ENCODE measurements at regions not wholly inside any gene's neighbourhood (a gene's known extent, or its start where the extent isn't known, plus 50 kb on each side); places are given as distances from the start of the nearest gene placed in this dataset.
"Not testable (repeated sequence)": the region's sequence is repeated elsewhere in the genome, so short reads cannot be mapped to it uniquely, and the experiment has no call there.

DNA sequence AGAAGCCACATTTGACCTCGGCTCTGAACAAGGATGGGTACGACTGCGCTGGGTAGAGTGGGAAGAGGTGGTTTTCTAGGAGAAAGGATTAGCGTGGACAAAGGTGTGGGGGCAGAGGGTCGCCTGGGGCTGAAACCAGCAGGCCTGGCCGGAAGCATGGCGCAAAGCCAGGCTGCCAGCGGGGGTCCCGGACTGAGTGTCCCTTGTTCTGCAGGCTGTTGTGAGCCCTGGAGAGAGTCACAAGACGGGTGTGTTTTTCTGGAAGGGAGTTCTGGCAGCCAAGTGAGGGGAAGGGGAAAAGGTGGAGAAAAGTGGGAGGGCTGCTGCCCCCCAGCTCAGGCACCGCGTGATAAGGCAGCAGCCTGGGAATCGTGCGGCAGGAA is 98.5 kb upstream of the MEF2A start:
- DNase-seq (ENCODE audit: low spot score) = no peak
- Histone ChIP-seq H3K9me3 (peaks cover 0 to 18% of the 10 kb centered on the region in 2 donors), H3K27ac (no peak overlapping the region)

DNA sequence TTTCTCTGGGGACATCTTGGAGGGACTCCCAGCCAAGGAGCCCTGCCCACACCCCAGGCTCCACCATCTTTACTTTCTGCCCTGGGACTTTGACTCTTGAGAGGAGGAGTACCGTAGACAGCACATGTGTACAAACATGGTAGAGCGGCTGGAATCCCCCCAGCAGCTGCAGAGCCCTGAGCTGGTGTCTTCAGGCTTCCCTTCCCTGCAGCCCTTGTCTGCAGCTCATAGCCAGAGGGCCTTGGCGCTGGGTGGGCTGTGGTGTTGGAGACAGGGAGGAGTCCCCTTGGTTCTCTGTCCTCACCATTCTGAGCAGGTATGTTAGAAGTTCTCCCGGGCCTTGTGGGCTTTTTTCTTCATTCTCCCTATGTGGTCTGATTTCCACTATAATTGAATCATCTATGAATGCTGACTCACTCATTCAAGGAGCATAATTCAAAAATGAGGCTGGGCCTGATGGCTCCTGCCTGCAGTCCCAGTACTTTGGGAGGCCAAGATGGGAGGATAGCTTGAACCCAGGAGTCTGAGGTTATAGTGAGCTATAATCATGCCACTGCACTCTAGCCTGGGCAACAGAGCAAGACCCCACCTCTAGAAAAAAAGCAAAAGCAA is 97.8 kb upstream of the MEF2A start:
- peak; percentile 30 for DNase-seq (ENCODE audit: low spot score)
- Histone ChIP-seq H3K27ac (no peak overlapping the region), H3K4me1 (peaks cover 0 to 12% of the 10 kb centered on the region in 2 donors), H3K36me3 (no peaks in the 10 kb centered on the region), H3K9me3 (peaks cover 0 to 18% of the 10 kb centered on the region in 2 donors), H3K4me3 (no peak overlapping the region), H3K27me3 (no peaks in the 10 kb centered on the region)
- TF ChIP-seq, protein P1, sequence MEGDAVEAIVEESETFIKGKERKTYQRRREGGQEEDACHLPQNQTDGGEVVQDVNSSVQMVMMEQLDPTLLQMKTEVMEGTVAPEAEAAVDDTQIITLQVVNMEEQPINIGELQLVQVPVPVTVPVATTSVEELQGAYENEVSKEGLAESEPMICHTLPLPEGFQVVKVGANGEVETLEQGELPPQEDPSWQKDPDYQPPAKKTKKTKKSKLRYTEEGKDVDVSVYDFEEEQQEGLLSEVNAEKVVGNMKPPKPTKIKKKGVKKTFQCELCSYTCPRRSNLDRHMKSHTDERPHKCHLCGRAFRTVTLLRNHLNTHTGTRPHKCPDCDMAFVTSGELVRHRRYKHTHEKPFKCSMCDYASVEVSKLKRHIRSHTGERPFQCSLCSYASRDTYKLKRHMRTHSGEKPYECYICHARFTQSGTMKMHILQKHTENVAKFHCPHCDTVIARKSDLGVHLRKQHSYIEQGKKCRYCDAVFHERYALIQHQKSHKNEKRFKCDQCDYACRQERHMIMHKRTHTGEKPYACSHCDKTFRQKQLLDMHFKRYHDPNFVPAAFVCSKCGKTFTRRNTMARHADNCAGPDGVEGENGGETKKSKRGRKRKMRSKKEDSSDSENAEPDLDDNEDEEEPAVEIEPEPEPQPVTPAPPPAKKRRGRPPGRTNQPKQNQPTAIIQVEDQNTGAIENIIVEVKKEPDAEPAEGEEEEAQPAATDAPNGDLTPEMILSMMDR (IDR thresholded peaks at IDR 0.05) = no peak

More for the DNA sequence above, 98.5 kb upstream of the MEF2A start:
- Histone ChIP-seq H3K4me1 (peaks cover 0 to 6% of the 10 kb centered on the region in 2 donors), H3K36me3 (no peaks in the 10 kb centered on the region), H3K4me3 (no peak overlapping the region), H3K27me3 (no peaks in the 10 kb centered on the region)
- TF ChIP-seq, protein P1 (IDR thresholded peaks at IDR 0.05) = no peak

DNA sequence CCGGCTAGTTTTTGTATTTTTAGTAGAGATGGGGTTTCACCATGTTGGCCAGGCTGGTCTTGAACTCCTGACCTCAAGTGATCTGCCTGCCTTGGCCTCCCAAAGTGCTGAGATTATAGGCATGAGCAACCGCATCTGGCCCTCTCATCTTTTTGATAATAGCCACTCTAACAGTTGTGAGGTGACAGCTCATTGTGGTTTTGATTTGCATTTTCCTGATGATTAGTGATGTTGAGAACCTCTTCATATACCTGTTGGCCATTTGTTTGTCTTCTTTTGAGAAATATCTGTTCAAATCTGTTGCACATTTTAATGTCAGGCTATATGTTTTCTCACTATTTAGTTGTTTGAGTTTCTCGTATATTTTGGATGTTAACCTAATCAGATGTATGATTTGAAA is 95.6 kb upstream of the MEF2A start:
- not testable (repeated sequence) for H3K27me3 ChIP-seq; H3K27ac ChIP-seq; H3K36me3 ChIP-seq; H3K4me3 ChIP-seq; H3K9me3 ChIP-seq; DNase-seq (ENCODE audit: low spot score)
- H3K4me1 ChIP-seq = peaks cover 2 to 34% of the 10 kb centered on the region in 2 donors

DNA sequence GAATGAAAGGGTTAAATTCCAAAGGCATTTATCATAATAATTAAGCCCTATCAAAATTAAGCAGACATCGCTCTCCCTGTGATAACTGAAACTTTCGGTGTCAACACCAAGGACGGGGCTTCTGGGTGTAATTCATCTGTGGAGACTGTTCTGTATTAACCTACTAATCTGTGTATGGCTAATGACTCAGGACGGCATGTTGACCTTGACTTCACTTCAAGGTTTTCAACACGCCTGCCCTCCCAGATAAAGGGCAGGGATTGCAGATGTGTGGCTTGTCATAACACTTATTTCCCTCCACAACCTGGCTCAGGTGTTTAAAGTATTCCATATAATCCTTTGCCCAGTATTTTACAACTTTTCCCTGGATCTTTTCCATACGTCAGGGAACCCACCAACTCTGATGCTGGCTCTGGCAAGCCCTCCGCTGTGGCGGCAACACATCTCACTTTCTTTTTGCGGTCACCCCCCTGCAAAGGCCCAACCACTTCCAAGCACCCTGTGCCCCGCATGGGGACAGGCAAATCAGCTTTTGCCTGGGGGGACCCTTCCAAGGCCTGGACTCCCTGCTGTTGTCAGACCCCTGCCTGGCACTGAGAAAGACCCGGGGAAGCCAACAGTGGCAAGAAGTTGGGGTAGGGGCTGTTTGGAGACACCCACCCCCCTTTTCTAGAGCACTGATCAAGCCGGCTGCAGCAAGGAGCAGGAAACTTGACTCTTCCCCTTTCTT is 93.2 kb upstream of the MEF2A start:
- peak; percentile 56 for DNase-seq (ENCODE audit: low spot score)
- no peaks in the 10 kb centered on the region for H3K27me3 ChIP-seq
- H3K9me3 ChIP-seq = no peaks in the 10 kb centered on the region
- peaks cover 2 to 58% of the 10 kb centered on the region in 2 donors for H3K4me1 ChIP-seq
- H3K27ac ChIP-seq = peak overlapping the region; percentile 73 to 90
- TF ChIP-seq, protein P1 (IDR thresholded peaks at IDR 0.05) = no peak
- no peaks in the 10 kb centered on the region for H3K36me3 ChIP-seq
- H3K4me3 ChIP-seq = no peak overlapping the region

DNA sequence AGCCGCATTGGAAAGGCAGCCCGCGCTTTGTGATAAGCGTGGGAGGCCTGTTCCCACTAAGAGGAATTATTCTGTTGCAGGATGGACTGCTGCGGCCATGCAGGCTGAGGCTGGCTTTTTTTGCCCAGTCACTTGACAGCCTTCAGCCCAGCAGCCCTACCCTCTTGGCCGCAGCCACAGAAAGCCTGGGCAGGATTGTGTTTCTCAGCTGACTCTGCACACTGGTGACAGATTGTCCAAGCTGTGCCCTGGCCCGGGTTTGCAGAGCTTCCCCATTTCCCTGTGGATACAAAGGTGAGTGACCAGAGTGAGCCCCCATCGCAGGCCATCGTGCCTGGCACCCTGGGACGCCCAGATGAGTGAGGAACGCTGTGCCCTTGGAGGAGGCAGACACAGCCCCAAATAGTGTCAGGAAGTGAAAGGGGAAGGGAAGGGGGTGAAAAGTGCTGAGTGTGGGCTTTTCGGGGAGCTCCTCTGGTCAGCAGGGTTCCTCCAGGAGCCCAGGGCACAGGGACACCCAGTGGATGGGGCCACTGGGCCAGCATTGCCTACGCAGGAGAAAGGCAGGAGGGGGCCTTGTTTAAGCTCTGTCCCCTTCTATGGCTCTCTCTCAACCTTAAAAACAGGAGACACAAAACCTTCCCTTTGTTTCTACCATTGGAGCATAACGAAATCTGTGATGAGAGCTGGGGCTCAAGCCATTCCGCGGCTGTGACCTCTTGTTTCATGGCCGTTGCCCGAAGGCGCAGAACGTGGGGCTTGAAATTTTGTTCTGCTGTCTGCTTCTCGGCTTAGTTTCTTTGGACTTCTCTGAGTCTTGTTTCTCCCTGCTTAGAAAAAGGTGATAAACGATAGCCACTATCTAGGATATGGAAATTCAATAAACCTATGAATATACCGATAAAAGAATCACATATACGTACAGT is 91.5 kb upstream of the MEF2A start:
- Histone ChIP-seq H3K27ac (peak overlapping the region; percentile 73 to 90), H3K36me3 (no peaks in the 10 kb centered on the region), H3K9me3 (no peaks in the 10 kb centered on the region), H3K4me1 (peaks cover 2 to 67% of the 10 kb centered on the region in 2 donors), H3K27me3 (no peaks in the 10 kb centered on the region), H3K4me3 (peak overlapping the region in 1 of 2 donors; percentile 2)
- TF ChIP-seq, protein P1 (IDR thresholded peaks at IDR 0.05) = no peak
- peak; percentile 63 for DNase-seq (ENCODE audit: low spot score)
